SU-DHL-6 (cell line): ENCODE measurements at regions not wholly inside any gene's neighbourhood (a gene's known extent, or its start where the extent isn't known, plus 50 kb on each side); places are given as distances from the start of the nearest gene placed in this dataset.

Experiments used
- EZH2phosphoT487 ChIP-seq: fragments of 200-600 bp; sonication (generic), shearing (Covaris generic); conservative IDR thresholded peaks from 2 replicates; pipeline ENCODE4 v1.6.1; 2018; ENCODE audit warnings: mild to moderate bottlenecking, antibody characterized with exemption, low read length, moderate library complexity, mixed read lengths
- TF ChIP-seq, protein P1 (sequence below): fragments of 200-600 bp; sonication (generic); IDR thresholded peaks from one replicate; pipeline ENCODE4 v1.5.1; 2017; ENCODE audit warnings: antibody characterized with exemption, mild to moderate bottlenecking, low read length, moderate library complexity; ENCODE audit not compliant: insufficient read depth, poor library complexity, severe bottlenecking

DNA sequence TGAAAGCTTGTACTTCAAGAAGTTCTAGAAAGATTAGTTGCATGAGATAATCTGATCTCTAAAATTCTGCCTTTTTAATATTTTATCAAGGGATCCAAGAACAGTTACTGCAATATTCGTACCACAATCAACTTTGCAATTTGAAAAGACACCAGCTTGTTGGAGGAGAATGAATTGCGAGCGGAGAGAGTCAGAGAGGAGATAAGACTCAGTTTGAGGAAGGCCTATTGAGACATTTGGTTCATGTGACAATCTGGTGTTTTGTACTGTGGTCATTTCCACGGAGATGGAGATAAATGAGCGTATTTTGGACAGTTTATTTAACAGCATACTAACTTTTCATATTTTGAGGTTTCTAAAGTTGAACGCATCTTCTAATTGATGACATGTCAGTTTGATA, 1276.0 kb downstream of the EFNB2 start:
- TF ChIP-seq, protein P1, sequence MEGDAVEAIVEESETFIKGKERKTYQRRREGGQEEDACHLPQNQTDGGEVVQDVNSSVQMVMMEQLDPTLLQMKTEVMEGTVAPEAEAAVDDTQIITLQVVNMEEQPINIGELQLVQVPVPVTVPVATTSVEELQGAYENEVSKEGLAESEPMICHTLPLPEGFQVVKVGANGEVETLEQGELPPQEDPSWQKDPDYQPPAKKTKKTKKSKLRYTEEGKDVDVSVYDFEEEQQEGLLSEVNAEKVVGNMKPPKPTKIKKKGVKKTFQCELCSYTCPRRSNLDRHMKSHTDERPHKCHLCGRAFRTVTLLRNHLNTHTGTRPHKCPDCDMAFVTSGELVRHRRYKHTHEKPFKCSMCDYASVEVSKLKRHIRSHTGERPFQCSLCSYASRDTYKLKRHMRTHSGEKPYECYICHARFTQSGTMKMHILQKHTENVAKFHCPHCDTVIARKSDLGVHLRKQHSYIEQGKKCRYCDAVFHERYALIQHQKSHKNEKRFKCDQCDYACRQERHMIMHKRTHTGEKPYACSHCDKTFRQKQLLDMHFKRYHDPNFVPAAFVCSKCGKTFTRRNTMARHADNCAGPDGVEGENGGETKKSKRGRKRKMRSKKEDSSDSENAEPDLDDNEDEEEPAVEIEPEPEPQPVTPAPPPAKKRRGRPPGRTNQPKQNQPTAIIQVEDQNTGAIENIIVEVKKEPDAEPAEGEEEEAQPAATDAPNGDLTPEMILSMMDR = no peak
- TF ChIP-seq EZH2phosphoT487 = no peak
